PC-9 (cell line): ENCODE measurements at regions not wholly inside any gene's neighbourhood (a gene's known extent, or its start where the extent isn't known, plus 50 kb on each side); places are given as distances from the start of the nearest gene placed in this dataset.

Source experiments
- BruUV-seq: library from RNA; stranded (reverse); fragments of 400-500 nt; replicated peaks from 2 replicates; lab custom pipeline; 2021; lab: Mats Ljungman, UMichigan
- CTCF ChIA-PET: fragments of 300-600 bp; sonication (Branson Sonifier 250); formaldehyde crosslinking; loops from one replicate; lab custom pipeline; 2022; ENCODE audit warnings: antibody characterized with exemption; lab: Charles Lee
- POLR2A ChIA-PET: fragments of 300-600 bp; sonication (Branson Sonifier 250); formaldehyde crosslinking; loops from one replicate; lab custom pipeline; 2022; ENCODE audit warnings: antibody characterized with exemption; ENCODE audit not compliant: unreplicated experiment; lab: Charles Lee
- DNase-seq, 2 experiments: peaks; one replicate each; pipeline versions ENCODE4 v3.0.0 to v3.0.0-alpha.2; 2015 to 2022; ENCODE audit warnings: mixed read lengths in 1 of 2
- H2AFZ ChIP-seq: fragments of 200-600 bp; sonication (generic); 2 replicates; pipeline ENCODE4 v1.8.1; 2017; ENCODE audit warnings: antibody characterized with exemption
- H3F3A ChIP-seq: fragments of 200-600 bp; sonication (generic); 2 replicates; pipeline ENCODE4 v1.8.1; 2017; ENCODE audit warnings: antibody characterized with exemption, mild to moderate bottlenecking, low read depth; ENCODE audit not compliant: insufficient read depth
- H3K27ac ChIP-seq: fragments of 200-600 bp; sonication (generic); 2 replicates; pipeline ENCODE4 v1.6.1; 2016; ENCODE audit warnings: mixed run types
- H3K27me3 ChIP-seq: fragments of 200-600 bp; sonication (generic); 2 replicates; pipeline ENCODE4 v1.6.1; 2016; ENCODE audit warnings: low read depth, mixed run types; ENCODE audit not compliant: insufficient read depth
- H3K36me3 ChIP-seq: fragments of 200-600 bp; sonication (generic); 2 replicates; pipeline ENCODE4 v1.6.1; 2016; ENCODE audit warnings: low read depth, mixed run types
- H3K4me1 ChIP-seq: fragments of 200-600 bp; sonication (generic); replicated peaks from 2 replicates; pipeline ENCODE4 v1.6.1; 2016; ENCODE audit warnings: mixed run types; ENCODE audit not compliant: insufficient read depth
- H3K4me2 ChIP-seq: fragments of 200-600 bp; sonication (generic); 2 replicates; pipeline ENCODE4 v1.6.1; 2017; ENCODE audit warnings: mixed run types
- H3K4me3 ChIP-seq: fragments of 200-600 bp; sonication (generic); 2 replicates; pipeline ENCODE4 v1.6.1; 2016; ENCODE audit warnings: mixed run types
- H3K79me2 ChIP-seq: fragments of 200-600 bp; sonication (generic); 2 replicates; pipeline ENCODE4 v1.6.1; 2017; ENCODE audit warnings: low read depth, mixed run types
- H3K9me2 ChIP-seq: fragments of 200-600 bp; sonication (generic); 2 replicates; pipeline ENCODE4 v1.8.1; 2017; ENCODE audit warnings: mild to moderate bottlenecking; ENCODE audit not compliant: insufficient read depth
- H3K9me3 ChIP-seq: fragments of 200-600 bp; sonication (generic); 2 replicates; pipeline ENCODE4 v1.8.1; 2016; ENCODE audit warnings: low read depth; ENCODE audit not compliant: insufficient read depth
- H4K20me1 ChIP-seq: fragments of 200-600 bp; sonication (generic); 2 replicates; pipeline ENCODE4 v1.8.1; 2017; ENCODE audit not compliant: insufficient read depth
- CTCF ChIP-seq: fragments of 200-600 bp; sonication (generic); conservative IDR thresholded peaks from 2 replicates; pipeline ENCODE4 v1.6.1; 2017; ENCODE audit warnings: mixed run types, antibody characterized with exemption, mild to moderate bottlenecking, moderate library complexity
- EZH2 ChIP-seq: fragments of 200-600 bp; sonication (generic); IDR thresholded peaks from 2 replicates; pipeline ENCODE4 v1.8.0; 2017; ENCODE audit warnings: antibody characterized with exemption, low read depth
- intact Hi-C: fragments of 100-400 bp; cut with micrococcal nuclease; formaldehyde crosslinking; loops from one replicate; pipeline ENCODE4 v1.10.0; 2022; ENCODE audit not compliant: unreplicated experiment

- BruUV-seq = no TSS peak
- intact Hi-C loops = no loop called here
- Histone ChIP-seq H3F3A (no peaks in the 10 kb centered on the region), H3K4me3 (no peak overlapping the region), H3K4me1 (no peaks in the 10 kb centered on the region), H3K27ac (no peak overlapping the region), H3K79me2 (no peaks in the 10 kb centered on the region), H3K27me3 (no peaks in the 10 kb centered on the region), H3K36me3 (no peaks in the 10 kb centered on the region), H2AFZ (no peak overlapping the region), H3K9me2 (no peaks in the 10 kb centered on the region), H4K20me1 (no peaks in the 10 kb centered on the region), H3K9me3 (no peaks in the 10 kb centered on the region), H3K4me2 (no peak overlapping the region)
- TF ChIP-seq CTCF = no peak
- no peak for TF ChIP-seq EZH2
- DNase-seq = no peak
- ChIA-PET POLR2A (no interaction called here), CTCF (no interaction called here)
Observed at GRCh38 chr21:16156841-16157489, 427.2 kb downstream of the USP25 start.

GRCh38 chr21:16159213-16159970, 429.6 kb downstream of the USP25 start:
- Histone ChIP-seq H3F3A (no peaks in the 10 kb centered on the region), H3K4me2 (no peak overlapping the region), H4K20me1 (no peaks in the 10 kb centered on the region), H2AFZ (no peak overlapping the region), H3K9me2 (no peaks in the 10 kb centered on the region), H3K9me3 (no peaks in the 10 kb centered on the region), H3K27me3 (no peaks in the 10 kb centered on the region), H3K4me1 (no peaks in the 10 kb centered on the region), H3K36me3 (no peaks in the 10 kb centered on the region), H3K79me2 (no peaks in the 10 kb centered on the region), H3K27ac (no peak overlapping the region), H3K4me3 (no peak overlapping the region)
- CTCF ChIA-PET = no interaction called here
- POLR2A ChIA-PET = no interaction called here
- no peak for DNase-seq
- no peak for TF ChIP-seq CTCF
- BruUV-seq = no TSS peak
- intact Hi-C loops = no loop called here

GRCh38 chr21:16159971-16160350, 430.2 kb downstream of the USP25 start:
- Histone ChIP-seq H3K27me3 (no peaks in the 10 kb centered on the region), H3K4me3 (no peak overlapping the region), H2AFZ (no peak overlapping the region), H4K20me1 (no peaks in the 10 kb centered on the region), H3K9me2 (no peaks in the 10 kb centered on the region), H3K4me1 (no peaks in the 10 kb centered on the region), H3K36me3 (no peaks in the 10 kb centered on the region), H3K79me2 (no peaks in the 10 kb centered on the region), H3K9me3 (no peaks in the 10 kb centered on the region), H3K27ac (no peak overlapping the region), H3F3A (no peaks in the 10 kb centered on the region), H3K4me2 (no peak overlapping the region)
- TF ChIP-seq EZH2 (no peak), CTCF (no peak)
- no TSS peak for BruUV-seq
- POLR2A ChIA-PET = no interaction called here
- CTCF ChIA-PET = no interaction called here
- intact Hi-C loops = no loop called here
- no peak for DNase-seq
